ENCODE measurements at regions not wholly inside any gene's neighbourhood (a gene's known extent, or its start where the extent isn't known, plus 50 kb on each side); places are given as distances from the start of the nearest gene placed in this dataset.
A peak's percentile ranks its signal among the peaks of the same experiment; 100 is the strongest.

GRCh38 chr18:61953641-61954040 is 60.8 kb upstream of the RNF152 start:
- Histone ChIP-seq H3K9ac (ENCODE audit: insufficient read depth, low read length) (no peak overlapping the region), H2AFZ (ENCODE audit: low read length) (no peak overlapping the region), H3K79me2 (ENCODE audit: control insufficient read depth, insufficient read depth, low read length) (no peaks in the 10 kb centered on the region), H3K9me3 (ENCODE audit: control insufficient read depth, insufficient read depth, low read depth, low read length) (no peaks in the 10 kb centered on the region), H3K27ac (ENCODE audit: insufficient read depth, low read length) (no peak overlapping the region), H3K36me3 (ENCODE audit: control insufficient read depth, insufficient read depth, low read length) (no peaks in the 10 kb centered on the region), H3K4me1 (ENCODE audit: control insufficient read depth, extremely low read depth, insufficient read depth, low read length) (peaks cover 7% of the 10 kb centered on the region), H3K27me3 (ENCODE audit: control insufficient read depth, insufficient read depth, low read length) (no peaks in the 10 kb centered on the region), H3K4me3 (replicated peaks in 1 of 4; ENCODE audit: control extremely low read depth in 1 of 4, insufficient read depth in 1 of 4, low read depth in 3 of 4, low read length in 4 of 4) (no peak overlapping the region), H4K20me1 (ENCODE audit: control insufficient read depth, extremely low read depth, insufficient read depth, low read length) (no peaks in the 10 kb centered on the region), H3K4me2 (ENCODE audit: extremely low read depth, insufficient read depth, low read length) (no peak overlapping the region)
- DNase-seq (ENCODE audit: low read depth in 2 of 2) = no peak
- TF ChIP-seq CTCF (conservative IDR thresholded peaks at IDR 0.05 in 1 of 2, IDR thresholded peaks at IDR 0.05 in 1 of 2; ENCODE audit: low read depth in 1 of 2, low read length in 2 of 2) (no peak), EZH2 (IDR thresholded peaks at IDR 0.05; ENCODE audit: low read length, missing control alignments) (no peak)

- Histone ChIP-seq H3K9ac (ENCODE audit: insufficient read depth, low read length) (no peak overlapping the region), H2AFZ (ENCODE audit: low read length) (no peak overlapping the region), H3K27me3 (ENCODE audit: control insufficient read depth, insufficient read depth, low read length) (no peaks in the 10 kb centered on the region), H4K20me1 (ENCODE audit: control insufficient read depth, extremely low read depth, insufficient read depth, low read length) (no peaks in the 10 kb centered on the region), H3K79me2 (ENCODE audit: control insufficient read depth, insufficient read depth, low read length) (no peaks in the 10 kb centered on the region), H3K4me2 (ENCODE audit: extremely low read depth, insufficient read depth, low read length) (no peak overlapping the region), H3K36me3 (ENCODE audit: control insufficient read depth, insufficient read depth, low read length) (no peaks in the 10 kb centered on the region), H3K9me3 (ENCODE audit: control insufficient read depth, insufficient read depth, low read depth, low read length) (no peaks in the 10 kb centered on the region), H3K4me1 (ENCODE audit: control insufficient read depth, extremely low read depth, insufficient read depth, low read length) (peaks cover 9% of the 10 kb centered on the region), H3K4me3 (replicated peaks in 1 of 4; ENCODE audit: control extremely low read depth in 1 of 4, insufficient read depth in 1 of 4, low read depth in 3 of 4, low read length in 4 of 4) (no peak overlapping the region), H3K27ac (ENCODE audit: insufficient read depth, low read length) (no peak overlapping the region)
- TF ChIP-seq CTCF (conservative IDR thresholded peaks at IDR 0.05 in 1 of 2, IDR thresholded peaks at IDR 0.05 in 1 of 2; ENCODE audit: low read depth in 1 of 2, low read length in 2 of 2) (no peak), EZH2 (IDR thresholded peaks at IDR 0.05; ENCODE audit: low read length, missing control alignments) (no peak)
- peak in 1 of 2 donors; percentile 27 for DNase-seq (ENCODE audit: low read depth in 2 of 2)
These were observed 60.4 kb upstream of the RNF152 start for GRCh38 chr18:61953161-61953560.

GRCh38 chr18:61951396-61951795 is 58.6 kb upstream of the RNF152 start:
- no peaks in the 10 kb centered on the region for H3K27me3 ChIP-seq (ENCODE audit: control insufficient read depth, insufficient read depth, low read length)
- H3K4me2 ChIP-seq (ENCODE audit: extremely low read depth, insufficient read depth, low read length) = no peak overlapping the region
- no peak for TF ChIP-seq CTCF (conservative IDR thresholded peaks at IDR 0.05 in 1 of 2, IDR thresholded peaks at IDR 0.05 in 1 of 2; ENCODE audit: low read depth in 1 of 2, low read length in 2 of 2)
- TF ChIP-seq EZH2 (IDR thresholded peaks at IDR 0.05; ENCODE audit: low read length, missing control alignments) = no peak
- no peaks in the 10 kb centered on the region for H3K79me2 ChIP-seq (ENCODE audit: control insufficient read depth, insufficient read depth, low read length)
- H3K9me3 ChIP-seq (ENCODE audit: control insufficient read depth, insufficient read depth, low read depth, low read length) = no peaks in the 10 kb centered on the region
- no peak overlapping the region for H3K4me3 ChIP-seq (replicated peaks in 1 of 4; ENCODE audit: control extremely low read depth in 1 of 4, insufficient read depth in 1 of 4, low read depth in 3 of 4, low read length in 4 of 4)
- no peak for DNase-seq (ENCODE audit: low read depth in 2 of 2)
- H3K27ac ChIP-seq (ENCODE audit: insufficient read depth, low read length) = no peak overlapping the region
- peaks cover 6% of the 10 kb centered on the region for H3K4me1 ChIP-seq (ENCODE audit: control insufficient read depth, extremely low read depth, insufficient read depth, low read length)
- no peak overlapping the region for H3K9ac ChIP-seq (ENCODE audit: insufficient read depth, low read length)
- H2AFZ ChIP-seq (ENCODE audit: low read length) = no peak overlapping the region
- H4K20me1 ChIP-seq (ENCODE audit: control insufficient read depth, extremely low read depth, insufficient read depth, low read length) = no peaks in the 10 kb centered on the region
- H3K36me3 ChIP-seq (ENCODE audit: control insufficient read depth, insufficient read depth, low read length) = no peaks in the 10 kb centered on the region
